Activated T-helper 1 cell treated with anti-CD3 and anti-CD28 coated beads, Interleukin-12 subunit alpha, Interleukin-12 subunit beta, Interleukin-2, Interleukin-4 antibody, amounts not matched to agents 30 ng/mL and 10 ng/mL and 1 ng/mL, durations not matched to agents 14 hours and 24 hours and 36 hours (primary cell): ENCODE measurements at regions not wholly inside any gene's neighbourhood (a gene's known extent, or its start where the extent isn't known, plus 50 kb on each side); places are given as distances from the start of the nearest gene placed in this dataset.

Experiments used
- DNase-seq: peaks from one replicate; pipeline ENCODE4 v3.0.0; 2021; ENCODE audit warnings: low spot score
- H3K27ac Mint-ChIP-seq: one replicate; pipeline ENCODE4 v1.8.0; 2021; ENCODE audit warnings: mild to moderate bottlenecking, mixed read lengths
- H3K27me3 Mint-ChIP-seq: one replicate; pipeline ENCODE4 v1.8.0; 2022; ENCODE audit warnings: mild to moderate bottlenecking, moderate library complexity, mixed read lengths; ENCODE audit not compliant: insufficient read depth
- H3K36me3 Mint-ChIP-seq: one replicate; pipeline ENCODE4 v1.8.0; 2021; ENCODE audit warnings: low read depth, mixed read lengths
- H3K4me1 Mint-ChIP-seq: one replicate; pipeline ENCODE4 v1.8.0; 2021; ENCODE audit warnings: low read depth, mixed read lengths
- H3K4me3 Mint-ChIP-seq: one replicate; pipeline ENCODE4 v1.8.0; 2021; ENCODE audit warnings: mild to moderate bottlenecking, moderate library complexity, mixed read lengths
- H3K9me3 Mint-ChIP-seq: one replicate; pipeline ENCODE4 v1.8.0; 2021; ENCODE audit warnings: mixed read lengths
- intact Hi-C: fragments of 100-400 bp; cut with micrococcal nuclease; formaldehyde crosslinking; loops from one replicate; pipeline ENCODE4 v1.15.1; 2024

- Mint-ChIP-seq H3K27ac (peak overlapping the region; percentile 86), H3K27me3 (no peaks in the 10 kb centered on the region), H3K4me3 (no peak overlapping the region), H3K36me3 (peaks cover 29% of the 10 kb centered on the region), H3K4me1 (peaks cover 70% of the 10 kb centered on the region), H3K9me3 (no peaks in the 10 kb centered on the region)
- DNase-seq = no peak
- intact Hi-C loops = loop anchor here (2.0 kb wide), 1 partner anchor 24 kb away; no protein-coding TSS in a partner anchor
These were observed 133.5 kb downstream of the GADD45G start for GRCh38 chr9:89738137-89738932.

- peak overlapping the region; percentile 45 for H3K4me3 Mint-ChIP-seq
- peak; percentile 35 for DNase-seq
- H3K4me1 Mint-ChIP-seq = peaks cover 77% of the 10 kb centered on the region
- peak overlapping the region; percentile 86 for H3K27ac Mint-ChIP-seq
- H3K36me3 Mint-ChIP-seq = peaks cover 22% of the 10 kb centered on the region
- H3K27me3 Mint-ChIP-seq = no peaks in the 10 kb centered on the region
- peaks cover 2% of the 10 kb centered on the region for H3K9me3 Mint-ChIP-seq
- intact Hi-C loops = loop anchor here (1.0 to 2.0 kb wide), 4 partner anchors 8 to 136 kb away; no protein-coding TSS in a partner anchor
These were observed 134.7 kb downstream of the GADD45G start for GRCh38 chr9:89739511-89739910.

GRCh38 chr9:89739916-89740315 is 135.1 kb downstream of the GADD45G start:
- no peak for DNase-seq
- Mint-ChIP-seq H3K9me3 (peaks cover 4% of the 10 kb centered on the region), H3K4me3 (peak overlapping the region; percentile 45), H3K27me3 (no peaks in the 10 kb centered on the region), H3K36me3 (peaks cover 22% of the 10 kb centered on the region), H3K4me1 (peaks cover 80% of the 10 kb centered on the region), H3K27ac (peak overlapping the region; percentile 86)
- intact Hi-C loops = loop anchor here (1.0 to 10.0 kb wide), 9 partner anchors 9 to 405 kb away; no protein-coding TSS in a partner anchor

- Mint-ChIP-seq H3K4me3 (peak overlapping the region; percentile 45), H3K4me1 (peaks cover 87% of the 10 kb centered on the region), H3K36me3 (peaks cover 24% of the 10 kb centered on the region), H3K9me3 (peaks cover 4% of the 10 kb centered on the region), H3K27me3 (no peaks in the 10 kb centered on the region), H3K27ac (peak overlapping the region; percentile 90)
- intact Hi-C loops = loop anchor here (5.0 to 10.0 kb wide), 5 partner anchors 72 to 406 kb away; no protein-coding TSS in a partner anchor
- DNase-seq = peak; percentile 31
These were observed 135.9 kb downstream of the GADD45G start for GRCh38 chr9:89740722-89741121.

DNA sequence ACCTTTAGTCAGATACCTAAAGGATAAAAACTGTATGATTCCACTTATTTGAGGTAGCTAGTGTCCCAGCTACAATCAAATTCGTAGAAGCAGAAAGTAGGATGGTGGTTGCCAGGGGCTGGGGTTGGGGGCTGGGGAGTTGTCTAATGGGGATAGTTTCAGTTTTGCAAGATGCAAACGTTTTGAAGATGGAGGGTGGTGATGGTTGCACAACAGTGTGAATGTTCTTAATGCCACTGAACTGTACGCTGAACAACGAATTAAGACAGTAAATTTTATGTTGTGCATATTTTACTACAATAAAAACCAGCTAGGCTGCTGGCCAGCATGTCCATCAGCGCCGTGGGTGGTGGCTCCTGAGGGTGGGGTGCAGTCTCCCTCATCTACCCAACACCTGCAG is 137.8 kb downstream of the GADD45G start:
- H3K27me3 Mint-ChIP-seq = no peaks in the 10 kb centered on the region
- H3K36me3 Mint-ChIP-seq = peaks cover 27% of the 10 kb centered on the region
- H3K9me3 Mint-ChIP-seq = peaks cover 4% of the 10 kb centered on the region
- peak; percentile 11 for DNase-seq
- H3K27ac Mint-ChIP-seq = peak overlapping the region; percentile 82
- H3K4me1 Mint-ChIP-seq = peaks cover 90% of the 10 kb centered on the region
- intact Hi-C loops = loop anchor here (1.0 to 10.0 kb wide), 10 partner anchors 12 to 408 kb away; no protein-coding TSS in a partner anchor
- peak overlapping the region; percentile 25 for H3K4me3 Mint-ChIP-seq

DNA sequence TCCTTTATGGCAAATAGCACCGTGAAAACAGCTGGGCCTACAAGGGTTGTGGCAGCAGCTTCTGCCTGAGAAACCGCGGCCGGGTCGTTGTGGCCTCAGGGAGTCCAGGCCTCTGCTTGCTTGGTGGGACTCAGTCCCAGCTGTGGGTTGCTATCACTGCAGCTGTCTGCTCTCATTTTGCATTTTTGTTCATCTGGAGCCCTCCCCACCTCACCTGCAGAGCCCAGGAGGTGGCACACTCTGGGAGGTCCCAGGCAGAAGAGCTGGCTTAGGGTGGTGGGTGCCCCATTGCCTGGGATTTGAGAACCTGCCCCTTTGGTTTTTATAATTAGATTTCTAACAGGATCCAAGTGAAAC is 138.4 kb downstream of the GADD45G start:
- peaks cover 4% of the 10 kb centered on the region for H3K9me3 Mint-ChIP-seq
- peaks cover 24% of the 10 kb centered on the region for H3K36me3 Mint-ChIP-seq
- H3K27me3 Mint-ChIP-seq = no peaks in the 10 kb centered on the region
- H3K27ac Mint-ChIP-seq = peak overlapping the region; percentile 82
- intact Hi-C loops = loop anchor here (1.0 to 10.0 kb wide), 10 partner anchors 13 to 408 kb away; no protein-coding TSS in a partner anchor
- peak; percentile 45 for DNase-seq
- peak overlapping the region; percentile 25 for H3K4me3 Mint-ChIP-seq
- peaks cover 90% of the 10 kb centered on the region for H3K4me1 Mint-ChIP-seq

DNA sequence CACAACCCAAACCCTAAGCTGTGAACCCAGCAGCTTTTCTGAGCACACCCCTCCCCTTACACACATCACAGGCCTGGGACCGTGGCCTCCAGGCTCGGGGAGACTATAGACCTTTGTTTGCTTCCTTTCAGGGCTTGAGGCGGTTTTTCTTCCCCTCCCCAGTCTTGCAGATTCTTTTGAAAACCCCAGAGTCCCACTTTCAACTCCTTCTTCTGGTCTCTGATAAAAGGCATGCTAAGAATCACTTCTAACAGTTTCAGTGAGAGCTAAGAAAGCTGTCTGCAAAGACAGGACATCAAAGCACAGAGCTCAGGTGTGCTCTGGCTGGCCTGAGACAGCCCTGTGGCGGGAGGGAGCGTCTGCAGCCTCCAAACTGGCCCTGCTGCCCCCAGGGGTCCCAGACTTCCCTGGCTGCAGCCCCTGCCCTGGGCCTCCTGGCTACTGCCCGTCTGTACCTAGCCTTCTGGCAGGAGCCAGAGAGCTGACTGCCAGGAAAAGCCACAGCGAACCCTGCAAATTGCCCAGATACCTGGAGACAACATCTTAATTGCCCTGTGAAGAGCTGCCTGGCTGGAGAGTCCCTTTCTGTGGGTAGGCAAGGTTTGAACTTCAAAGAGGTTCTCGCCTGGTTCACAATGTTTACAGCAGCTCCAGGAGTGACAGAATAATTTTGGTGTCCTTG is 138.9 kb downstream of the GADD45G start:
- H3K36me3 Mint-ChIP-seq = peaks cover 18% of the 10 kb centered on the region
- no peaks in the 10 kb centered on the region for H3K27me3 Mint-ChIP-seq
- peak overlapping the region; percentile 25 for H3K4me3 Mint-ChIP-seq

GRCh38 chr9:89744255-89744648 is 139.4 kb downstream of the GADD45G start:
- Mint-ChIP-seq H3K27ac (peak overlapping the region; percentile 89), H3K4me3 (peak overlapping the region; percentile 62), H3K36me3 (peaks cover 13% of the 10 kb centered on the region), H3K27me3 (no peaks in the 10 kb centered on the region), H3K4me1 (peaks cover 90% of the 10 kb centered on the region), H3K9me3 (peaks cover 4% of the 10 kb centered on the region)
- no peak for DNase-seq
- intact Hi-C loops = loop anchor here (5.0 to 10.0 kb wide), 5 partner anchors 68 to 409 kb away; no protein-coding TSS in a partner anchor

More for the DNA sequence above, 138.9 kb downstream of the GADD45G start:
- DNase-seq = peak; percentile 75
- H3K27ac Mint-ChIP-seq = peak overlapping the region; percentile 82
- intact Hi-C loops = loop anchor here (1.0 to 10.0 kb wide), 10 partner anchors 13 to 409 kb away; no protein-coding TSS in a partner anchor
- H3K4me1 Mint-ChIP-seq = peaks cover 90% of the 10 kb centered on the region
- H3K9me3 Mint-ChIP-seq = peaks cover 4% of the 10 kb centered on the region

DNA sequence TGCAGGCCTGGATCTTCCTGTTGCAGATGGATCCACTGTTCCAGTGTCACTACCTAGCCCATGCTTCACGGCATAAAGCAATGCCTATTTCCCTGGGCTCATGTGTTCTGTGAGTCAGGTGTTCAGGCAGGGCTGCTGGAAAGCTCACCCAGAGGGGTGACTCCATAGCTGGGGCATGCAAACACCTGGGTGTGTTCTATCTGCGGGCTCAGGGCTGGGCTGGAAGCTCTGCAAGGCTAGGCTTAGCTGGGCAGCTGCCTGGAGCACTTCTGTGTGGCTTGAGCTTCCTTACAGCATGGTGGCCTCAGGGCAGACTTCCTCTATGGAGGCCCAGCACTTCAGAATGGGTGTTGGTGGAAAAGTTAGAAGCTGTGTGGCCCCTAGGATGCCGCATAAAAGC is 139.9 kb downstream of the GADD45G start:
- no peak for DNase-seq
- Mint-ChIP-seq H3K36me3 (peaks cover 10% of the 10 kb centered on the region), H3K4me3 (peak overlapping the region; percentile 62), H3K4me1 (peaks cover 90% of the 10 kb centered on the region), H3K27me3 (no peaks in the 10 kb centered on the region), H3K27ac (peak overlapping the region; percentile 89), H3K9me3 (peaks cover 4% of the 10 kb centered on the region)
- intact Hi-C loops = loop anchor here (5.0 to 10.0 kb wide), 5 partner anchors 68 to 410 kb away; no protein-coding TSS in a partner anchor

DNA sequence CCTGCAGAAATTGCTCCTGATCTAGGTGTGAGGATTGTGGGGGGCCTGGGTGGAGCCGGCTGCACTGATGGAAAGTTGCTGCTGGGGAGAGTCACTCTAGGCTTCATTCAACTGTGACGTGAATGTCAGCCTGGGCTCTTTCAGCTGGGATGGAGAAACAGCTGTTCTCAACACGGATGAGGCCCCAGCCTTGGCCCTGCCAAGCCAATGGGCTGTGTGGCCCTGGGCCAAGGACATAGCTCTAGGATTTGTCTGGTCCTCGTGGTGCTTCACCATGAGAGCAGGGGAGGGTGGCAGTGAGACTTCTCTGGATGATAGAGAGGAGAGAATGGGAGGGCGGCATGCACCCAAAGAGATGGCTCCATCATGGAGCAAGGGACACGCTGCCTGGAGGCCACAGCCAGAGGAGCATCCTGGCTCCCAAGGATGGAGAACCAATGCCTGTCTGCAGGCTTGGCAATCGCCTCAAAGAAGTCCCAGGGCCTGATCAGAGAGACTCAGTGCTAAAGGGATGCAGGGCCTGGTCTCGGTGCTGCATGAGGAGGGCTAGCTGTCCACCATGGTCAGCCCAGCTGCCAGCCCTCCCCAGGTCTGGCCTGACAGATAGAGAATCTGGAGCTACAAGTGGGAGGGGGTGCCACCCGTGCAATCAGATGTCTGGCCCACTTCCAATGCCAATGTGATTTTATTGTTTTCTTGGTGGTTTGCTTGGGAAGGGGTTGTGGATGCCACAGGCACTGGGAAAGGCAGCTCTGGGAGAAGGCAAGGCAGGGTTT is 141.0 kb downstream of the GADD45G start:
- intact Hi-C loops = loop anchor here (10.0 kb wide), 2 partner anchors 331 to 411 kb away; no protein-coding TSS in a partner anchor
- Mint-ChIP-seq H3K9me3 (peaks cover 4% of the 10 kb centered on the region), H3K4me3 (peak overlapping the region; percentile 37), H3K27ac (peak overlapping the region; percentile 74), H3K36me3 (peaks cover 10% of the 10 kb centered on the region), H3K4me1 (peaks cover 79% of the 10 kb centered on the region), H3K27me3 (no peaks in the 10 kb centered on the region)
- DNase-seq = no peak

- Mint-ChIP-seq H3K36me3 (peaks cover 10% of the 10 kb centered on the region), H3K4me1 (peaks cover 72% of the 10 kb centered on the region), H3K27me3 (no peaks in the 10 kb centered on the region), H3K4me3 (no peak overlapping the region), H3K9me3 (peaks cover 4% of the 10 kb centered on the region), H3K27ac (peak overlapping the region; percentile 49)
- intact Hi-C loops = loop anchor here (10.0 kb wide), 2 partner anchors 332 to 412 kb away; no protein-coding TSS in a partner anchor
- no peak for DNase-seq
These were observed 141.7 kb downstream of the GADD45G start for GRCh38 chr9:89746385-89747116.
